ENCODE measurements at regions not wholly inside any gene's neighbourhood (a gene's known extent, or its start where the extent isn't known, plus 50 kb on each side); places are given as distances from the start of the nearest gene placed in this dataset.

GRCh38 chr6:137727216-137727765 lies 139.8 kb upstream of the TNFAIP3 start:
- ATAC-seq (ENCODE audit: insufficient read depth, low FRiP score) (no peak), DNase-seq (peak in 2 of 3 donors; percentile 39 to 56)
- no peak for TF ChIP-seq CTCF (IDR thresholded peaks at IDR 0.05; ENCODE audit: control extremely low read depth, extremely low read depth)
- H3K9ac ChIP-seq (ENCODE audit: insufficient read depth in 1 of 2, low read length in 2 of 2) = no peak overlapping the region
- H3K36me3 ChIP-seq (ENCODE audit: control insufficient read depth in 4 of 4, insufficient read depth in 4 of 4, low read length in 4 of 4) = no peaks in the 10 kb centered on the region
- no peak overlapping the region for H3K4me3 ChIP-seq
- no peak overlapping the region for H3K27ac ChIP-seq (ENCODE audit: low read depth in 1 of 2, low read length in 1 of 2)
- H3K4me1 ChIP-seq (ENCODE audit: control insufficient read depth in 5 of 5, insufficient read depth in 5 of 5, low read length in 5 of 5) = peaks cover 0 to 49% (median 0%) of the 10 kb centered on the region in 5 donors
- no peaks in the 10 kb centered on the region for H3K27me3 ChIP-seq (ENCODE audit: control insufficient read depth in 3 of 3, insufficient read depth in 3 of 3, low read length in 2 of 3)
- WGBS, 2 donors = 76 to 83% methylated on average over 4 of the region's 4 CpGs
- no peaks in the 10 kb centered on the region for H3K9me3 ChIP-seq (ENCODE audit: control insufficient read depth in 4 of 4, insufficient read depth in 3 of 4, low read length in 3 of 4)

- no peak overlapping the region for H3K9ac ChIP-seq (ENCODE audit: insufficient read depth in 1 of 2, low read length in 2 of 2)
- peak overlapping the region in 1 of 2 donors; percentile 46 for H3K27ac ChIP-seq (ENCODE audit: low read depth in 1 of 2, low read length in 1 of 2)
- H3K27me3 ChIP-seq (ENCODE audit: control insufficient read depth in 3 of 3, insufficient read depth in 3 of 3, low read length in 2 of 3) = no peaks in the 10 kb centered on the region
- 40 to 47% methylated on average over 6 of the region's 6 CpGs for WGBS, 2 donors
- H3K4me3 ChIP-seq = no peak overlapping the region
- no peaks in the 10 kb centered on the region for H3K36me3 ChIP-seq (ENCODE audit: control insufficient read depth in 4 of 4, insufficient read depth in 4 of 4, low read length in 4 of 4)
- no peaks in the 10 kb centered on the region for H3K9me3 ChIP-seq (ENCODE audit: control insufficient read depth in 4 of 4, insufficient read depth in 3 of 4, low read length in 3 of 4)
- DNase-seq (peak; percentile 77 to 95 (median 94)), ATAC-seq (ENCODE audit: insufficient read depth, low FRiP score) (no peak)
- no peak for TF ChIP-seq CTCF (IDR thresholded peaks at IDR 0.05; ENCODE audit: control extremely low read depth, extremely low read depth)
- H3K4me1 ChIP-seq (ENCODE audit: control insufficient read depth in 5 of 5, insufficient read depth in 5 of 5, low read length in 5 of 5) = peaks cover 0 to 49% (median 0%) of the 10 kb centered on the region in 5 donors
These were observed 138.4 kb upstream of the TNFAIP3 start for GRCh38 chr6:137728386-137729349.

GRCh38 chr6:137729866-137730629 lies 137.0 kb upstream of the TNFAIP3 start:
- peaks cover 0 to 49% (median 0%) of the 10 kb centered on the region in 5 donors for H3K4me1 ChIP-seq (ENCODE audit: control insufficient read depth in 5 of 5, insufficient read depth in 5 of 5, low read length in 5 of 5)
- no peak for ATAC-seq (ENCODE audit: insufficient read depth, low FRiP score)
- DNase-seq = peak; percentile 11 to 49 (median 42)
- no peak overlapping the region for H3K27ac ChIP-seq (ENCODE audit: low read depth in 1 of 2, low read length in 1 of 2)
- TF ChIP-seq CTCF (IDR thresholded peaks at IDR 0.05; ENCODE audit: control extremely low read depth, extremely low read depth) = no peak
- no peak overlapping the region for H3K9ac ChIP-seq (ENCODE audit: insufficient read depth in 1 of 2, low read length in 2 of 2)
- WGBS, 2 donors = 79 to 85% methylated on average over 6 of the region's 6 CpGs
- no peaks in the 10 kb centered on the region for H3K27me3 ChIP-seq (ENCODE audit: control insufficient read depth in 3 of 3, insufficient read depth in 3 of 3, low read length in 2 of 3)
- no peaks in the 10 kb centered on the region for H3K36me3 ChIP-seq (ENCODE audit: control insufficient read depth in 4 of 4, insufficient read depth in 4 of 4, low read length in 4 of 4)
- H3K4me3 ChIP-seq = no peak overlapping the region
- H3K9me3 ChIP-seq (ENCODE audit: control insufficient read depth in 4 of 4, insufficient read depth in 3 of 4, low read length in 3 of 4) = no peaks in the 10 kb centered on the region
